HFF-Myc (cell line): ENCODE measurements at regions not wholly inside any gene's neighbourhood (a gene's known extent, or its start where the extent isn't known, plus 50 kb on each side); places are given as distances from the start of the nearest gene placed in this dataset.
"Not testable (repeated sequence)": the region's sequence is repeated elsewhere in the genome, so short reads cannot be mapped to it uniquely, and the experiment has no call there.

Experiments used
- DNase-seq: peaks from one replicate; pipeline ENCODE4 v3.0.0-alpha.2; 2011; ENCODE audit warnings: low read depth; ENCODE audit errors: extremely low read depth
- H3K4me3 ChIP-seq: replicated peaks from 2 replicates; pipeline ENCODE4 v1.5.1; 2011; ENCODE audit warnings: low read depth, mild to moderate bottlenecking, control low read depth, low read length
- TF ChIP-seq, protein P1 (sequence below): IDR thresholded peaks from 2 replicates; pipeline ENCODE4 v1.5.1; 2012; ENCODE audit warnings: mild to moderate bottlenecking, low read depth, low read length, control low read depth; ENCODE audit errors: missing control alignments

- TF ChIP-seq, protein P1, sequence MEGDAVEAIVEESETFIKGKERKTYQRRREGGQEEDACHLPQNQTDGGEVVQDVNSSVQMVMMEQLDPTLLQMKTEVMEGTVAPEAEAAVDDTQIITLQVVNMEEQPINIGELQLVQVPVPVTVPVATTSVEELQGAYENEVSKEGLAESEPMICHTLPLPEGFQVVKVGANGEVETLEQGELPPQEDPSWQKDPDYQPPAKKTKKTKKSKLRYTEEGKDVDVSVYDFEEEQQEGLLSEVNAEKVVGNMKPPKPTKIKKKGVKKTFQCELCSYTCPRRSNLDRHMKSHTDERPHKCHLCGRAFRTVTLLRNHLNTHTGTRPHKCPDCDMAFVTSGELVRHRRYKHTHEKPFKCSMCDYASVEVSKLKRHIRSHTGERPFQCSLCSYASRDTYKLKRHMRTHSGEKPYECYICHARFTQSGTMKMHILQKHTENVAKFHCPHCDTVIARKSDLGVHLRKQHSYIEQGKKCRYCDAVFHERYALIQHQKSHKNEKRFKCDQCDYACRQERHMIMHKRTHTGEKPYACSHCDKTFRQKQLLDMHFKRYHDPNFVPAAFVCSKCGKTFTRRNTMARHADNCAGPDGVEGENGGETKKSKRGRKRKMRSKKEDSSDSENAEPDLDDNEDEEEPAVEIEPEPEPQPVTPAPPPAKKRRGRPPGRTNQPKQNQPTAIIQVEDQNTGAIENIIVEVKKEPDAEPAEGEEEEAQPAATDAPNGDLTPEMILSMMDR: no peak
- no peak overlapping the region for H3K4me3 ChIP-seq
- DNase-seq: no peak
Measured at GRCh38 chrX:50996930-50997329, 86.4 kb downstream of the BMP15 start.

DNA sequence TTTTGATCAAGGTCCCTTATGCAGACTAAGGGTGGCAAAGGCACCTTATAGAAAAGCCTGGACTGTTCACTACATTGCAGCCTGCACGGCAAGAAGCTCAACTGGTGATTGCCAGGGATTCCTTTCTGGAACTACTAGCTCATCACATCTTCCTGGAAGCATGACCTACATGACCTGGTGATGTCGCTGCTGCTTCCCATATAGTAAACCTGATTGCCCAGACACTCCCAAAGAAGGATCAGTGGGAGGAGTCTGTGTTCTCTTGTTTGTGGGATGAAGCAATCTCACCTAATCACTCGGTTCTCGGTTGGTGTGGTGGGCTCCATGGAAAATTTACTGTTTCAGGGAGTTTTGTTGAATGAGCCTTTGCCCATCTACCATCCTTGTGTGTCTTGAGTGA is 89.8 kb downstream of the BMP15 start:
- not testable (repeated sequence) for DNase-seq

DNA sequence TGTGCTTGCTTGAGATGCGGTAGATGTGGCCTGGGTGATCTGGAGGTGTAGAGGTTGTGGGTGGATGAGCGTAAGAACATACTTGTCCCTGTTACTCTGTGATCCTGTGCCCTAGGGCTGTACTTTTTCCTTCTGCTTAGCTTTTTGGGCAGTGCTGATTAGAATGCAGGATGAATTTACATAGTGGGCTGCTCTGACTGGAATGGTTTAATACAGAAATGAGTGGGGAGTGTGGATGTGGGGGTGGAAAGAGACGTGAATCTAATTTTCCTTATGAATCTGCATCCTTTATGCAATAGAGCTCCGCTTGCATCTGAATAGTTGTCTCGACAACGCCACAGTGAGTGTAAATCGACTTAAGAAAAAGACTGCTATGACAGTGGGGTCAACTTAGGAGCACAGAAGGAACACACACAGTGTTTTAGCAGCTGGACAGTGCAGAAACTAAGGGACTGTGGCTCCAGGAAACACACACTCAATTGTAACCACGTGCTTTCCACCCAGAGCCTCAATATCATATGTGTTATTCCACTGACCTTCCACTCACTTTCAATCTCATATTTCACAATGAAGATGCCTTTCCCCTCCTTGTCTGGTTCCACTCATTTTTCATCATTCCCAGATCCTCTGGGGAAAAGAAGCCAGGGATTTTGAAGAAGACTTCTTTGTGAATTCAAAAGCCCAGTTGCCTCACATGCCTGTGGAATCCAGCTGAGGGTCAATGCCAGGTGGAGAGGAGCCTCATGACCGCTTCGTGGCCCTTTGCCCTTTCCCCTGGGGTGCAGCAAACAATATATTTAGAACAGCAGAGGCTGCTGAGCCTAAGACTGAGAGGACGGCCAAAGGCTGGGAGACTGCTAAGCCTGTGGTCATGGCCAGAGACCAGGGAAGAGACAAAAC is 91.4 kb downstream of the BMP15 start:
- DNase-seq, H3K4me3 ChIP-seq: not testable (repeated sequence)

More for the DNA sequence above, 89.8 kb downstream of the BMP15 start:
- not testable (repeated sequence) for H3K4me3 ChIP-seq

DNA sequence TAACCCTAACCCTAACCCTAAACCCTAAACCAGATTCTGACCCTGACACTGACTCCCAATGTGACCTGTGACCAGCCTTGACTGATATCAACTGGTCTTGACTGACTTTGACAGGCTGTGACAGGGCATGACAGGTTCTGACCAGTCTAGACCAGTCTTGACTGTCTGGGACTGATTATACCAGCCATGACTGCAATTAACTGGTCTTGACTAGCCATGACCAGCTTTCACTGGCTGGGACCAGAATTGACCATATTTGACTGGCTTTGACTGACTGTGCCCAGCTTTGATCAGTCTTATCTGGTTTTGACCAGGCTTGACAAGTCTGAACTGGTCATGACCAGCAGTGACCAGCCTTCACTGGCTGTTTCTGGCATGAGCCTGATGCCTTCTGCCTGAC is 95.5 kb downstream of the BMP15 start:
- TF ChIP-seq, protein P1: no peak
- no peak overlapping the region for H3K4me3 ChIP-seq
- DNase-seq: no peak

DNA sequence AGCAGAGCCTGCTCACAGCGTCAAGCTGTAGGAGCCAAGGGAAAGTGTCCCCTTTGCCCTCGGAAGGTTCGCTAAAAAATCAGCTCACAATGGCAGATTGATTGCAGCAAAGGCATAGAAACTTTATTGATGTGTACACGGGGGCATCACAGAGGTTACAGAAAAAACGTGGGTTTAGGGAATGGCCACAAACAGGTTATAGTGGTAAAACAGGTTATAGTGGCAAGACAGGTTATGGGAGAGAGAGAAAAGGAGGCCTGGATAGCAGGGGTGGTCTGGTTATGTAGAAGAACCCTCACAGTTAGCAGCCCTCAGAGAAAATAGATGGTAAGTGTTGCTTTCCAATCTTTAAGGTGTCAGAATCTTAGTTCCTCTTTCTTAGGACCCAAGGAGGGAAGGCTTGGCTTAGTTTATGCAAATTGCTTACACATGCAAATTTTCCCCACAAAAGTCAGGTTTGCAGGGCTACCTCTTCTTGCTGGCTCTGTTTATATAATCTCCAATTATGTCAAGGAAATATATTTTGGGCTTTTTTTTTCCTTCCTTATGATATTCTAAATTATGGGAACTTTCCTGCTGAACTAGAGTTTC is 113.7 kb downstream of the BMP15 start:
- TF ChIP-seq, protein P1: no peak
- H3K4me3 ChIP-seq: no peak overlapping the region
- no peak for DNase-seq

DNA sequence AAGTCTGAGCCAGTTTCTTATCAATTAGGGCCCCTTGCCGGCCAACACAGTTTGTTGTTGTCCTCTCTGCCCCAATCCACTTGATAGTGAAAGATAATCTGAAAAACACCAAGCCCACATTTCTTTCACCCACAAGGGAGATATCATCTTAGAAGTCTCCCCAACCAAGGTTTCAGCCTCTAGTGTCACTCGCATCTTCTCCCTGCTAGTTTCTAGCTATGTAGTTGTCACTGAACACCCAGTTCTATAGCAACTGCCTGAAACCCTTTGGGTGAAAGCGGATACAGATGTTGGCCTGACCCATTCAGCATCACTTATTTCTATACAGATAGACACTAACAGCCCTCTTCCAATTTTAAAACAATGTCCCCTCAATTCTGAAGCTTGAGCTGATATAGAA is 116.3 kb downstream of the BMP15 start:
- no peak for DNase-seq
- TF ChIP-seq, protein P1: no peak
- no peak overlapping the region for H3K4me3 ChIP-seq

DNA sequence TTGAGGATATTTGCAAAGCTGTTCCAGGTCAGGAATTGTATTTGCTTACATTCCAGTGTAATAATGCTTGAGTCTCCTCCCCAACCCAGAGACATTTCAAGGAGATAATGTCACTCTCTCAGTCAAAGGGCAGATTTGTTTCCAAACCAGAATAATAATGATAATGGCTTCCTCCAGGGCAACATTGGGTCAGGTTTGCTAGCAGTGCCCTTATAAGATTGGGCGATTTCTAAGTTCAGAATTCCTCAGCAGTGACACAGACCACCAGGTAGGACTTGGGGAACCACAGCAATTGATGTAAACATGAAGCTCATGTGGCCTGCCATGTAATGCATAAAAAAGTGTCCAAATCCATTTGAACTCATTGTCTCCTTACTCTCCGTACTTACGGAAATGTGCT is 125.2 kb downstream of the BMP15 start:
- DNase-seq: no peak
- TF ChIP-seq, protein P1: no peak
- no peak overlapping the region for H3K4me3 ChIP-seq

DNA sequence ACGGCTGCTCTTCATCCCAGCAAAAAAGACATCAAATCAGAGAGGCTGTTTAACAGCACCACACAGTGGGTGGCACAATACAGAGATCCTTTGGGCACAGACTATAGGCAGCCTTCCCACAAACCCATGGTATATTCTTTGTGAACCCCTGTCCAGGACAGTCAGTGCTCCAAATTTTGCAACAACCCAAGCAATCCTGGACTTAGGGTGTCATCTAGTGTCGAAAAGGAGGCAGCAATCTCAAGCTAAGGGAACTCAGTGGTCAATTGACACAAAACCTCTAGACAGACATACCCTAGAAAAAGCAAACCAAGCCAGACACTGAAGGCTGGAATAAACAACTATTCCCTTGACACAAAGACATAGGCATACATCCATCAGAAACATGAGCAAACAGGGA is 137.4 kb downstream of the BMP15 start:
- TF ChIP-seq, protein P1: no peak
- no peak for DNase-seq
- H3K4me3 ChIP-seq: no peak overlapping the region
